Esophagus muscularis mucosa (tissue), 3 donors: ENCODE measurements at regions not wholly inside any gene's neighbourhood (a gene's known extent, or its start where the extent isn't known, plus 50 kb on each side); places are given as distances from the start of the nearest gene placed in this dataset.

Source experiments
- CTCF ChIP-seq, 3 experiments: fragments of 200-600 bp in 2 of 3; fragments of 450-650 bp in 1 of 3; sonication (generic) in 2 of 3; IDR thresholded peaks; one replicate each; pipeline ENCODE4 v1.5.1; 2017 to 2019; ENCODE audit warnings: antibody characterized with exemption in 3 of 3, mild to moderate bottlenecking in 2 of 3, moderate library complexity in 1 of 3
- POLR2AphosphoS5 ChIP-seq, 2 donors: sonication (generic); formaldehyde crosslinking; IDR thresholded peaks; one replicate each; pipeline ENCODE4 v1.6.1; 2017; ENCODE audit warnings: antibody characterized with exemption in 2 of 2

- TF ChIP-seq POLR2AphosphoS5 (IDR thresholded peaks at IDR 0.05) (no peak), CTCF (IDR thresholded peaks at IDR 0.05) (no peak)
Measured at GRCh38 chr6:130761286-130761685, 65.9 kb upstream of the SMLR1 start.
